CD4-positive, alpha-beta T cell treated with Interleukin-17A for 1 hour (primary cell): ENCODE measurements at regions not wholly inside any gene's neighbourhood (a gene's known extent, or its start where the extent isn't known, plus 50 kb on each side); places are given as distances from the start of the nearest gene placed in this dataset.

Experiments used
- DNase-seq: peaks from one replicate; pipeline ENCODE4 v3.0.0-alpha.2; 2020

DNA sequence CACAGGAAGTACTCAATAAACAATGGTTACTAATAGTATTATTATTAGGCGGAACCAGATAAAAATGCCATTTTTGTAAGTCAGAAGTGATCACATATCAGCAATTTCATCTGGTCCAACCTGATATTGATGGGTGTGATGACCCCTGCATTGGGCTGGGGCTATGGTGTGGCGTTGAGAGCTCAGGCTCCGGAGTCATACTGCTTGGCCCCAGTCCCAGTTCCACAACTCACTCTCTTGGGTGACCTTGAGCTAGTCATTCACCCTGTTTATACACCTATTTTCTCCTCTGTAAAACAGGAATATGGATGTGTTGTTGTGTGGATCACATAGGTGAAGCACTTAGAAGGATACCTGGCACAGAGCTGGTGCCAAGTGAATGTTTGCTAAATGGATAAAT, 229.4 kb upstream of the POU3F1 start:
- DNase-seq, result no peak

DNA sequence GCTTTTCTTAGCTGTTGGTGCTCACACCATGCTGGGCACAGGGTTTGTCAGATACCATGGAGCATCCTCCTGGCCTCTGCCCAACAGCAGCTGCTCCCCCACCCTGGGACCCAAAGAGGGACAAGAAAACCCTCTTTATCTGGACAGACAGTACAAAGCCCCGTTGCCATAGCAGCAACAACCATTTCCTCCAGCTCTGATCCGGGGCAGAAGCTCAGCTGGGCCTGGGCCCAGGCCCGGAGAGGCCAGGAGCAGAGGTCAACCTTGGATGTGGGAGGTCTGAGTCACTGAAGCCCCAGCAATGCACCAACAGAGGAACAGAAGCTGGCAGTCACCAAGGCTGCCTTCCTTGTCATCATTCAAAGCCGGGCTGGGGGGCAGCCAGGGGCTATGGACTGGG, 228.4 kb upstream of the POU3F1 start:
- no peak for DNase-seq

DNA sequence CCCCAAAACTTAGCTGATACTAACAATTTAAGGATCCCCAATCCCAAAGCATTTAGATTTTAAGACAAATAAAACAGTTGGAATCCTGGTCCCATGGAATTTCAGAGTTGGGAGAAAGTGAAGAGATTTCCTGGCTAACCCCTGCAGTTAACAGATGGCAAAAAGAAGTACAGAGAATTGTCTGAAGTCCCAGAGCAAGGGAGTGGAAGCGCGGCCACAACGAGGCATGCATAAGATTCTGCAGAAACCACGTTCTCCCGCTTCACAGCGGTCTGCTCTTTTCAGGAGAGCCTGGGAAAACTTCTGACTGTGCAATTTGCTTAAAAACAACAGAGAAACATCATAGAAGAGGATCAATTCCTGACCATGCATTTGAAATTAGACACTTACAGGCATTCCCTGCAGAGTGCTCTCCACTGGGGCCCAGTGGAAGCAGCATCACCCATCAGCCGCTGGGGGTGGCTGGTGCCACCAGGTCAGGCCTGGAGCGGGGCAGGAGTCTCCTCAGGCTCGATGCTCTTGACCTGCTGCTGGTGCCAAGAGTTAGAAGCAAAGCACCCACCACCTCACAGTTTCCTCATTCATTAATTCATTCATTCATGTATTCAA, 226.7 kb upstream of the POU3F1 start:
- no peak for DNase-seq

GRCh38 chr1:38272515-38272914, 225.9 kb upstream of the POU3F1 start:
- DNase-seq, result no peak

DNA sequence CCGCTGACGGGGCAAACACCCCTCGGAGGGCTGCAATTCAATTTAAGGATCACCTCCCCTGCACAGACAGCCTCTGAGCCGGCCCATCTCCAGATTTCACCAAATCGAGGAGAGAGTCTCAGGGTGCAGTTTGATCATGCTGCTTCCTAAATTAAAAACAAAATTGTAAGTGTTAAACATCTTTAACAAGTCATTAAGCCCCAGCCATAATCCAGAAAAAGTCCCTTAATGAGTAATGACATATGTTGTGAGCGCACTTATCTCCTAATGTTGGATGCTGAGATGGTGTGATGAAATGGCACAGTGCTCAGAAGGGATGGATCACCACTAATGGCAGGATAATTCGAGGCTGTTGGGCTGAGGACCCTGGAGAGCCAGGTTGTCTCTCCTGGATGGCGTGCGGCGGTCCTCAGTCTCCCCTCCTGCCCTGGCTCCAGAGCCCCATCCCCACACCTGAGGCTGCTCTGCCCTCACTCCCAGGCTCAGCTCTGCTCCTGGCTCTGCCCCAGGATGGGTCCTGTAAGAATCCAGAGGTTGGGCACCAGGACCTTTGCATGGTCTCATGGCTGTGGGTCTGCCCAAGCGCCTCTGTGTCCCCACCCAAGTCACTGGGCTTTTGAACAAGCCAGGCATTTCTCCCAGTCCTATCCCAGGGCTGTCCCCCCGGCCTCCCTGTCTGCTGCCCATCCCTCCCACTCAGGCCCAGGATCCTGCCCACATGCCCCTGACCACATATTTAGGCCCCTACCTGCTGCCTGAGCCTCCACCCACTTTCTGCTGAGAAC, 224.4 kb upstream of the POU3F1 start:
- no peak for DNase-seq

DNA sequence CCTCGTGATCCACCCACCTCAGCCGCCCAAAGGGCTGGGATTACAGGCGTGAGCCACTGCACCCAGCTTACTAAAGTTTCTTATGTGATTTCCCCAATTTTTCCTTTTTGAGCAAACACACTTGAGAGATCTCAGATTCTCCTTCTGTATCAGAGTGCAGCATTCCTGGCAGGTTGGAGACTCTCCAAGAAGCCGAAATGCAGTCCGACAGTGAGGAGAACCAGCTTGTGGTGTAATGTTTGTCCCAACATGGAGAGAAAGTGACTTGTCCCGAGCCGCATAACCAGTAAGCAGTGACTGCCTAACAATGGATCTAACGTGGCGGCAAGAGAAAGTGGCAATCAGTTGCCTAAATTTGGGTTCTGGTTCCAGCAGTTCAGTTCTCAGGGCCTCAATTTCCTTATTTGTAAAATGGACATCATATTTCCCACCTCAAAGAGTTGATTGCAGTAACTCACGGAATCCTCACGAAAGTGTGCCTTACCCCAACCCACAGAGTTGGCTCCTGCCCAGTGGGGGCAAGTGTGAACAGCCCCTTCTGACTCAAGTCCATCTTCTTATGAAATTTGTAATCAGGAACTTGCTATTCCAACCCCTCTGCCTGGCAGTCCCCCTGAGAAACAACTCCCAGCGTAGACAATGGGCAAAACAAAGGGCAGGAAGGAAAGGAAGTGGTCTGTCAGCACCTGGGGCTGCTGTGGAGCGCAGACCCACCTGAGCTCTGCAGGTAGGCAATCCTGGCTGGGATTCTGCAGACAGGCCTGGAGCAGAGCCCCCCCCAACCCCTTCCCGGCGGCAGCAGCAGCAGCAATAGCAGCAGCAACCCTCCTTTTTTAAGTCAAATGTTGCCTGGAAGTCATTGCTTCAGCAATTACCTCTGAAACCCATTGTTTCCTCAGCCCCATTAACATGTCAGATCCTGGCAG, 223.6 kb upstream of the POU3F1 start:
- DNase-seq, result no peak

- no peak for DNase-seq
Observed at GRCh38 chr1:38268226-38268625, 221.6 kb upstream of the POU3F1 start.

DNA sequence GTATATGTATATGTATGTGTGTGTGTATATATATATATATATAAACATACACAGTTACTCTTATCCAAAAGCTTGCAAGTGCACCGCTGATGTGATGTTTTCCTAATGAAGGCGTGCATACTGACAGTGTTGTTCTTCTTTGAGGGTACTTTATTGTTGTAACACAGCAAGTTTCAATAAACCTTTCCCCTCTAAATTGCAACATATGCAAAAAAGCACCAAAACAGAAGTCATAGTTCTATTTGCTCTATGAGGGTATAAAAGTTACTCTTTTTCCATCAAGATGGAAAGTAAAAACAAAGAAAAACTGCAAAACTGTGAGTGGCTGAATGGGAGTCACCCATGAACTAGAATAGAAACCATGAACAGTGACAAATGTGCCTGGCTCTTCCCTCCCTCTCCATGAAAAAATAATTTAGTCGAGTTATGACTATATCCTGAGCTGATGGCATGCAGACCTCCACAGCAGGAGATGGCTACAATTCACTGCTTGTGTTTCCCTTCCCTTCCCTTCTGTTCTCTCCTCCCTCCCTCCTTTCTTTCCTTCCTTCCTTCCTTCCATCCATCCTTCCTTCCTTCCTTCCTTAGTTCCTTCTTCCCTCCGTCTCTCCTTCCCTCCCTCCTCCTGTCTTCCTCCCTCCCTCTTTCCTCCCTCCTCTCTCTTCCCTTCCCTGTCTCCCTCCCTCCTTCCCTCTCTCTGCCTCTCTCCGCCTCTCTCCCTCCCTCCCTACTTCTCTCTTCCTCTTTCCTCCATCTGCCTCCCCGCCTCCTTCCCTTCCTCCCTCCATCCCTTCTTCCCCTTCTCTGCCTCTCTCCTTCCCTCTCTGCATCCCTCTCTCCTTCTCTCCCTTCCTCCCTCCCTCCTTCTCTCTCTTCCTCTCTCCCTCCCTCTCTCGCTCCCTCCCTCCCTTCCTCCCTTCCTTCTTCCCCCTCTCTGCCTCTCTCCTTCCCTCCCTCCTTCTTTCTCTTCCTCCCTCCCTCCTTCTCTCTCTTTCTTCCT, 220.7 kb upstream of the POU3F1 start:
- DNase-seq, result no peak

GRCh38 chr1:38266197-38266520, 219.6 kb upstream of the POU3F1 start:
- no peak for DNase-seq

GRCh38 chr1:38265293-38266196, 219.0 kb upstream of the POU3F1 start:
- DNase-seq, result no peak

- no peak for DNase-seq
Observed at GRCh38 chr1:38263438-38263837, 216.8 kb upstream of the POU3F1 start.

DNA sequence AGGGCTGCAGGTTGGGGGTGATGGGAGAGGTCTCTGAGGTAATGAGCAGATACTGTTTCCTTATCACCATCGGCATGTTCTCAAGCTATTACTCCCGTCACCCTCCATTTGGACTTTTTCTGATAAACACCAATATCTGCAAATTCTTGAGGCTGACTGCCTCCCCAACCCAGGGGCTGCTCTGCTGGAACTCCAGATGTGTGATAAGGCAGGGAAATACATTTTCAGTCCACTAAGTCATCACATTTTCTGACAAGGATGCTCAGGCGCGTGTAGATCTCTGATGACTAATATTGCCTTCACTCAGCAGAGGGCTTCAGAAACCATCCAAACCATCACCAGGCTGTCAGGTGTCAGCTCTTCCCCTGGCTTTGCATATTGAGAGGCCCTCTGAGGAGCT, 215.0 kb upstream of the POU3F1 start:
- no peak for DNase-seq

- no peak for DNase-seq
Observed at GRCh38 chr1:38258085-38258627, 211.6 kb upstream of the POU3F1 start.

- DNase-seq, result no peak
Observed at GRCh38 chr1:38257374-38257773, 210.8 kb upstream of the POU3F1 start.

DNA sequence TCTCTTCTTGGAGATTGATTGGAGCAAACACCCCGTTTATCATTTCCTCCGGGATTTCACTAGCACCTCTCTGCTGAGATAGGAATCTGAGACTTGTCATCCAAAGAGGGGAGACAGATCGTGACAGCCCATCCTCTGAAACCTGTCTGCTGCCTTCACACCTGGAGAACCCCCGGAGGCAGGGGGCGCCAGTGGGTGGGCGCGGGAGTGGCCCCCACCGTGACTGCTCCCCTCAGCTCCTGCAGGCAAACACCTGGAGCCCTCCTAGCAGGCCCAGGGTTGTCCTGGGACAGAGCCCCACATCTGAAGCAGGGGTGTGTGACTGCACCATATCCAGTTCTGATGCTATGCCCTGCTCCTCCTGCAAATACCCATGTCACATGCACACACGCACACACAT, 209.5 kb upstream of the POU3F1 start:
- DNase-seq, result no peak

- no peak for DNase-seq
Observed at GRCh38 chr1:38253314-38253713, 206.7 kb upstream of the POU3F1 start.

DNA sequence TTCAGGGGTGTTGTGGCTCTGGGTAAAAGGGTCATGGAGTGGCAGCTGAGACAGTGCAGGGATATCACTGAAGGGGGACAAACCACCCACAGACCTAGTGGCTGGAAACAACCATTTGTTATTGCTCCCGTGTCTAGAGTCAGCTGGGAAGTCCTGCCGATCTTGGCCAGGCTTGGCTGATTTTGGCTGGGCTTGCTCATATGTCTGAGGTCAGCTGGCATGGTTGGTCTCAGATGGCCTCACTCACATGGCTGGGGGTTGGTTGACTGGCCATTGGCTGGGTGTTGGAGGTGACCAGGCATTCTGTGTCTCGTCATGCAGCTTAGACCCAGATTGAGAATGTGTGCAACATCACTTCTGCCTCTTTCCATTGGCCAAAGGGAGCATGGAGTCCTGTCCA, 203.8 kb upstream of the POU3F1 start:
- DNase-seq, result no peak

DNA sequence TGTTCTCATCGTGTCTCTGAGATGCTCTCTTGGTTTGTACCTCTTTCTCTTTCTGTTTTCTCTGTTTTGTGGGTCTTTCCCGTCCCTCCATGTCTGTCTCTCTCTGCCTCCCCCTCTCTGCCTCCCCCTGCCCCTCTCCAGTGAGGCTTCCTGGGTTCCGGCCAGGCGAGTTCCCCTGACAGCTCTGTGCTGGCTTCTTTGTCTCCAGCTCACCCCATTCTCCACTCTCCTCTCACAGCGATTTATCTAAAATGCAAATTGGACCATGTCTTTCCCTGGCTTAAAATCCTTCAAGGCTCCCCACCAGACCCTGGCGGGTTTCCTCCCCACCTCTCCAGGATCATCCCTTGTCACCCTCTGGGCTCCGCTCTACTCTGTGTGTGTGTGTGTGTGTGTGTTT, 202.4 kb upstream of the POU3F1 start:
- DNase-seq, result no peak

DNA sequence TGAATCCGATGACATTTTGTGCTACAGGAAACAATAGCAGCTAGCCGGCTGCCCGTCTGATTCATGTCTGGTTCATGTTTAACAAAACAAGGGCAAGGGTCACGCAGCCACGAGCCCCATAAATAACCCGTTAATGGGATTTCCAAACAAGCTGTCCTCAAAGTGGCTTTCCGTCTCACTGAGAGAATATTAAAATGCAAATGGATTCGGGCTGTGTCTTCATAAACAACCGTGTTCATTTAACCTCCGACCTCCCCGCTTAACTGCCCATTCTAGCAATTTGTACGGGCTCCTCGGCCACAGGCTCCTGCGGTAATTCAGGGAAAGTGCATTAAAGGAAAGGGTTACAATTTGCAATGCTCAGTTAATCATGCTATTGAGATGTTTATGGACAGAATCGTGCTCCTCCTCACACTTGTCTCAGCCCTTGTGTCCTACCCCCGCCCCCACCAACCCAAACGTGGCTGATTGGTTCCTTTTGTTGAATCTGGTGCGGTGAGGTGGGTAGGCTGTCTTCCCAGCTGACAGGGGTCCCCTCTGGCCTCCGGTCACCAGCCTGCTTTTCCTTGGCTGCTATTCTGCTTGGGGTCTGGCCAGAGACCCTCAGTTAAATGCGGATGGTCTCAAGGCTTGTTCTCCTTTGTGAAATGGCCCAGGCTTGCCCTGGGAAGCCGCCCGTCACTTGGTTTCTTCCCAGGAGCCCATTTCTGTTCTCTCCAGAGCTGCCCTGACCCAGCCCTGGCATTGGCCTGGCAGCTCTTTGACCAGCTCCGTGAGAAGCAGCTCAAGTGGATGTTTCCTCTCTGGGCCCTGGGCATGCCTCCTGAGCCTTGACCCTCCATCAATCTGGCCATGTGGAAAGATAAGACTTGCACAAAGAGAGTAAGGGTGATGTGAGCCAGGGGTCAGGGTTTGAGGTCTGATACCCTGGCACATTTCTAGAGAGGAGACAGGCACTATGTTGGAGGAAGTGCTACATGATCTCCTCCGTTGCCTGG, 200.7 kb upstream of the POU3F1 start:
- no peak for DNase-seq
